Uterus (tissue), 3 donors: ENCODE measurements at regions not wholly inside any gene's neighbourhood (a gene's known extent, or its start where the extent isn't known, plus 50 kb on each side); places are given as distances from the start of the nearest gene placed in this dataset.

ENCODE experiments used
- DNase-seq, 2 donors: peaks; one replicate each; pipeline ENCODE4 v3.0.0-alpha.2; 2019 to 2020
- H3K27ac ChIP-seq, 2 donors: fragments of 200-600 bp; sonication (generic); 1 replicate in 1 of 2; 2 replicates in 1 of 2; pipeline ENCODE4 v1.5.1; 2016 to 2018
- H3K27me3 ChIP-seq, 2 donors: fragments of 200-600 bp; sonication (generic); one replicate each; pipeline ENCODE4 v1.5.1; 2018 to 2019; ENCODE audit warnings: control low read depth in 1 of 2
- H3K36me3 ChIP-seq, 2 donors: fragments of 200-600 bp; sonication (generic); one replicate each; pipeline ENCODE4 v1.5.1; 2019; ENCODE audit warnings: control low read depth in 1 of 2
- H3K4me1 ChIP-seq, 2 donors: fragments of 200-600 bp; sonication (generic); one replicate each; pipeline ENCODE4 v1.5.1; 2018 to 2019; ENCODE audit warnings: control low read depth in 1 of 2
- H3K4me3 ChIP-seq, 2 donors: fragments of 200-600 bp; sonication (generic); 1 replicate in 1 of 2; 2 replicates in 1 of 2; pipeline ENCODE4 v1.5.1; 2018 to 2019; ENCODE audit warnings: mild to moderate bottlenecking in 1 of 2
- H3K9me3 ChIP-seq, 2 donors: fragments of 200-600 bp; sonication (generic); one replicate each; pipeline ENCODE4 v1.5.1; 2019; ENCODE audit warnings: control low read depth in 1 of 2
- POLR2A ChIP-seq, 2 donors: fragments of 450-650 bp; IDR thresholded peaks; one replicate each; pipeline ENCODE4 v1.6.1; 2016; ENCODE audit warnings: antibody characterized with exemption in 2 of 2, mild to moderate bottlenecking in 1 of 2, moderate library complexity in 1 of 2
- intact Hi-C: fragments of 100-400 bp; cut with DNase I; formaldehyde crosslinking; loops from one replicate; pipeline ENCODE4 v1.15.1; 2023; ENCODE audit warnings: low total_unique reads
- TF ChIP-seq, protein P1 (sequence below), 4 experiments: fragments of 200-600 bp in 2 of 4; fragments of 450-650 bp in 2 of 4; sonication (generic) in 2 of 4; IDR thresholded peaks; one replicate each; pipeline ENCODE4 v1.5.1; 2016 to 2019; ENCODE audit warnings: antibody characterized with exemption in 4 of 4, mild to moderate bottlenecking in 2 of 4, moderate library complexity in 1 of 4
- donor health status: DM: yes; HTN: yes; CAD: no.

DNA sequence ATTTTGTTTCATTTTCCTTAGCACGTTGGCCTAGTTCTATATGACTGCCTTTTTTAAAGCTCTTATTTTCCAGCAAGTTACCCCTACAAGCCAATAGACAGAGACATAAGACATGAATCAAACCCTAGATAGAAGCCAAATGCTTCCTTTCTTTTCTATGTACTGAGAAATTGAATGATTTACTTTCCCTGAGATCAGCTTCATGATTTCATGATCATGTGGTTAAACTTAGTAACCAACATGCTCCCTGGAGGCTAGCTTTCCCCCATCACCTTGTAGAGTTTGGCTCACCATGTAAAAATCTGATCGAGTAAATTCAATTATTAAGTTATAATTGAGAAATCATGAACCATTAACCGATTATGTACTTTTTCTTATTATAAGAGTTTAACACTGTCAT, 148.1 kb upstream of the LRIG3 start:
- Histone ChIP-seq H3K9me3 (no peaks in the 10 kb centered on the region), H3K27me3 (no peaks in the 10 kb centered on the region), H3K27ac (no peak overlapping the region), H3K36me3 (no peaks in the 10 kb centered on the region), H3K4me3 (no peak overlapping the region), H3K4me1 (no peaks in the 10 kb centered on the region)
- no peak for DNase-seq
- TF ChIP-seq POLR2A (IDR thresholded peaks at IDR 0.05) = no peak
- TF ChIP-seq, protein P1, sequence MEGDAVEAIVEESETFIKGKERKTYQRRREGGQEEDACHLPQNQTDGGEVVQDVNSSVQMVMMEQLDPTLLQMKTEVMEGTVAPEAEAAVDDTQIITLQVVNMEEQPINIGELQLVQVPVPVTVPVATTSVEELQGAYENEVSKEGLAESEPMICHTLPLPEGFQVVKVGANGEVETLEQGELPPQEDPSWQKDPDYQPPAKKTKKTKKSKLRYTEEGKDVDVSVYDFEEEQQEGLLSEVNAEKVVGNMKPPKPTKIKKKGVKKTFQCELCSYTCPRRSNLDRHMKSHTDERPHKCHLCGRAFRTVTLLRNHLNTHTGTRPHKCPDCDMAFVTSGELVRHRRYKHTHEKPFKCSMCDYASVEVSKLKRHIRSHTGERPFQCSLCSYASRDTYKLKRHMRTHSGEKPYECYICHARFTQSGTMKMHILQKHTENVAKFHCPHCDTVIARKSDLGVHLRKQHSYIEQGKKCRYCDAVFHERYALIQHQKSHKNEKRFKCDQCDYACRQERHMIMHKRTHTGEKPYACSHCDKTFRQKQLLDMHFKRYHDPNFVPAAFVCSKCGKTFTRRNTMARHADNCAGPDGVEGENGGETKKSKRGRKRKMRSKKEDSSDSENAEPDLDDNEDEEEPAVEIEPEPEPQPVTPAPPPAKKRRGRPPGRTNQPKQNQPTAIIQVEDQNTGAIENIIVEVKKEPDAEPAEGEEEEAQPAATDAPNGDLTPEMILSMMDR (IDR thresholded peaks at IDR 0.05) = no peak
- intact Hi-C loops = no loop called here

DNA sequence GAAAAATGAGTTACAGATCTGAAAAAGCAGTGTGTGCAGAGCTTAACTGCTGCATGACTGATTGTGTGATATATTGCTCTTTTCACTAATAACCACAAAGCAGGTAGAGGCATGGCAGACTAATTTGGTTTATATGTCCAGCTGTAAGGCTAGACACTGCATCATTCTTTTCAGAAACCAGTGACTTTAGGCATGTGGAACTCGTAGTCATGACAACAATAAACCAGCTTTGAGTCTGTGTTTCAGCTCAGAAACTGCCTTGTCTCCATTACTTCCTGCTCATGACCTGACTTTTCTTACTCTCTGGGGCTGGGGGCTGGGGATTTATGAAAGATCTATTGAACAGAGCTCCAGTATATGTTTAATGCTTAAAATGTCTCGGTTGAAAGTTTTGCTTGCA, 146.8 kb upstream of the LRIG3 start:
- no peaks in the 10 kb centered on the region for H3K4me1 ChIP-seq
- intact Hi-C loops = no loop called here

DNA sequence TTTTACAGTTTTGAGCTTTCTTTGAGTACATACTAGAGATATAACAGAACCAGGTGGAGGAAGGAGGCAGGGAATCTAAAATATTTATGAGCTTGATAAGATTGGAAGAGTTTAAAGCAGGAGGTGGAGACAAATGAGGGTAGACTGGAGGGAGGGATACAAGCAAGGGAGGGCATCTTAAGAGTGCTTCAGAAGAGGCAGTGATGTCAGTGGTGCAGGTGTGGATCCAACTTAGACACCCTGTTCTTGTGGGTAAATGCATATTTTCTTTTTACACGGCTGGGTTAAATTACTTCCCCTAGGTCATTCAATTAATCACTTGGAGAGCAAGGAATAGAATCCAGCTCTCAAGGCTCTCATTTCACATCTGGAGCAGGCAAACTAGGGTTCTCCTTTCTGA, 146.1 kb upstream of the LRIG3 start:
- intact Hi-C loops = no loop called here
- H3K9me3 ChIP-seq = no peaks in the 10 kb centered on the region
- H3K27ac ChIP-seq = no peak overlapping the region
- TF ChIP-seq, protein P1 (IDR thresholded peaks at IDR 0.05) = no peak
- TF ChIP-seq POLR2A (IDR thresholded peaks at IDR 0.05) = no peak
- H3K27me3 ChIP-seq = no peaks in the 10 kb centered on the region
- H3K4me3 ChIP-seq = no peak overlapping the region
- H3K36me3 ChIP-seq = no peaks in the 10 kb centered on the region
- H3K4me1 ChIP-seq = no peaks in the 10 kb centered on the region
- no peak for DNase-seq

More for the DNA sequence above, 146.8 kb upstream of the LRIG3 start:
- Histone ChIP-seq H3K27me3 (no peaks in the 10 kb centered on the region), H3K9me3 (no peaks in the 10 kb centered on the region), H3K27ac (no peak overlapping the region), H3K36me3 (no peaks in the 10 kb centered on the region), H3K4me3 (no peak overlapping the region)
- no peak for DNase-seq
- TF ChIP-seq POLR2A (IDR thresholded peaks at IDR 0.05) = no peak
- TF ChIP-seq, protein P1 (IDR thresholded peaks at IDR 0.05) = no peak

DNA sequence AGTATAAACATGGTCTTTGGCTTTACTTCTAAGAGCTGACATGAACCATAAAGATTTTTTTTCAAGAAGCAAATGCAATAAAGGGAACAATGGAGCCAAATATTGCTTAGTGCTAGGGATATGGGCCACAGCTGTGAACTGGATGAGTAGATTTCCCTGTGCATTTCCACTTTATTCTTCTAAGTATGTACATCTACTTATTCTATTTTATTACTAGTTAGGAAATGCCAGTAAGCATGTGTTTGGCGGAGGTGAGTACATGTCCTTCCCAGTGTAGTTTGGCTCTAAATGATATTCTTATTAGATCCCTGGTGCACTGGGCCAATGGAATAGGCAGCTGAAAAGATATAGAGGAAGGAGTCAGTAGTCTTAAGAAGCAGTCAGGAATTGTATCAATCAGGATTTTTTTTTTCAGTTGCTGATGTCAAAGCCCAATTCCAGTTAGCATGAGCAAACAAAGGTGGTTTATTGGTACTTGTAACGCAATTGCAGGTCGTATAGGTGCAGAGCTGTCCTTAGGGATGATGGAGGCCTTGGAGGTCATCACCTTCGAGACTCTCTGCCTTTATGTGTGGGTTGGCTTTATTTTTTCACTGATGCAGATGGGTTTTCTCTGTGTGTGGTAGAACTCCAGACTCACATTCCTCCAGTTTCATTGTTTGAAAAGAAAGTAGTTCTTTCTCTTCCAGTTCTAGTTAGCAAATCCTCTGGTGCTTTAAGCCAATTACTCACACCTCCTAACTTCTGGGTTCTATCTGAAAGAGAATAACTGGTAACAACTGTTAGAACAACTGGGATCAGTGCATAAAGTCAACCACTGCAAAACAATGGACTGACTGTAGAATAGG, 139.0 kb upstream of the LRIG3 start:
- no peak for TF ChIP-seq POLR2A (IDR thresholded peaks at IDR 0.05)
- TF ChIP-seq, protein P1 (IDR thresholded peaks at IDR 0.05) = no peak
- Histone ChIP-seq H3K9me3 (no peaks in the 10 kb centered on the region), H3K36me3 (no peaks in the 10 kb centered on the region), H3K4me1 (no peaks in the 10 kb centered on the region), H3K27ac (no peak overlapping the region), H3K4me3 (no peak overlapping the region), H3K27me3 (no peaks in the 10 kb centered on the region)
- no peak for DNase-seq
- intact Hi-C loops = no loop called here

DNA sequence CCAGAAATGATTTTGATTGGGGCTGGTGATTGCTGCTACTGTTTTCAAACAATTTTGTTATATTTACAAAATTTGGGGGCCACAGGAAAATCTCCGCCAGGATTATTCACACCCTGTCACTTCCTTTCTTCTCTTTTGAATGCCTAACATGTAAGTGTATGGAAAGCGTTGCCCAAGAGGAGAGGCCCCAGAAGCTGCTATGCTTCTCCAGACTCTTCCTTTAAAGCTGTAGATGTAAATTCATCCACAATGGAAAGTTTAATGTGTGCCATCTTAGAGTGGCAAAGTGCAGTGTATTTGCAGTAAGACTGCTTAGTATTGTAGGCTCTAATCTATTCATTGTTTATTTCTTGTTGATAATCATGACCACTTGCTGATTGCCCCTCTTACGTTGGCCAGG, 136.7 kb upstream of the LRIG3 start:
- no peaks in the 10 kb centered on the region for H3K9me3 ChIP-seq
- no peak for DNase-seq
- H3K4me3 ChIP-seq = no peak overlapping the region
- H3K4me1 ChIP-seq = no peaks in the 10 kb centered on the region
- intact Hi-C loops = no loop called here
- H3K36me3 ChIP-seq = no peaks in the 10 kb centered on the region
- no peak overlapping the region for H3K27ac ChIP-seq
- H3K27me3 ChIP-seq = no peaks in the 10 kb centered on the region
- no peak for TF ChIP-seq POLR2A (IDR thresholded peaks at IDR 0.05)
- TF ChIP-seq, protein P1 (IDR thresholded peaks at IDR 0.05) = no peak
